Endothelial cell of umbilical vein (primary cell): ENCODE measurements at regions not wholly inside any gene's neighbourhood (a gene's known extent, or its start where the extent isn't known, plus 50 kb on each side); places are given as distances from the start of the nearest gene placed in this dataset.

Experiments used
- EZH2 ChIP-seq: IDR thresholded peaks from 2 replicates; pipeline ENCODE4 v1.6.1; 2012; ENCODE audit warnings: borderline replicate concordance, low read depth, mild to moderate bottlenecking, moderate library complexity, low read length, inconsistent platforms; ENCODE audit not compliant: severe bottlenecking
- FOS ChIP-seq: IDR thresholded peaks from 2 replicates; pipeline ENCODE4 v1.6.1; 2011; ENCODE audit warnings: mild to moderate bottlenecking, low read length, moderate library complexity, borderline replicate concordance; ENCODE audit not compliant: insufficient read depth
- GATA2 ChIP-seq: IDR thresholded peaks from 2 replicates; pipeline ENCODE4 v1.7.0; 2011; ENCODE audit warnings: low read depth, mild to moderate bottlenecking, moderate library complexity, mixed read lengths, low read length; ENCODE audit not compliant: insufficient read length, insufficient read depth
- JUN ChIP-seq: IDR thresholded peaks from 2 replicates; pipeline ENCODE4 v1.6.1; 2011; ENCODE audit warnings: borderline replicate concordance, low read depth; ENCODE audit not compliant: insufficient read length, insufficient read depth
- MAX ChIP-seq: IDR thresholded peaks from 2 replicates; pipeline ENCODE4 v1.6.1; 2011; ENCODE audit not compliant: insufficient read depth, insufficient read length
- MYC ChIP-seq: IDR thresholded peaks from one replicate; pipeline ENCODE4 v1.6.1; 2011; ENCODE audit warnings: mild to moderate bottlenecking, low read depth, low read length
- POLR2A ChIP-seq: IDR thresholded peaks from 2 replicates; pipeline ENCODE4 v1.6.1; 2012; ENCODE audit warnings: low read depth, mild to moderate bottlenecking, control low read depth, low read length
- POLR2AphosphoS5 ChIP-seq: IDR thresholded peaks from 2 replicates; pipeline ENCODE4 v1.6.1; 2012; ENCODE audit warnings: low read depth, mild to moderate bottlenecking, control low read depth, low read length, moderate library complexity; ENCODE audit not compliant: insufficient read depth
- TF ChIP-seq, protein P1 (sequence below), 2 donors: IDR thresholded peaks; 1 replicate in 1 of 2; 2 replicates in 1 of 2; pipeline ENCODE4 v1.5.1; 2011; ENCODE audit warnings: low read length in 2 of 2, mild to moderate bottlenecking in 2 of 2, moderate library complexity in 2 of 2, control low read depth in 1 of 2, inconsistent platforms in 1 of 2, low read depth in 1 of 2; ENCODE audit not compliant: insufficient read depth in 1 of 2; ENCODE audit errors: extremely low read depth in 1 of 2

- TF ChIP-seq MAX (no peak), EZH2 (no peak), POLR2AphosphoS5 (no peak), POLR2A (no peak), MYC (no peak), GATA2 (no peak), FOS (no peak), JUN (no peak)
- TF ChIP-seq, protein P1, sequence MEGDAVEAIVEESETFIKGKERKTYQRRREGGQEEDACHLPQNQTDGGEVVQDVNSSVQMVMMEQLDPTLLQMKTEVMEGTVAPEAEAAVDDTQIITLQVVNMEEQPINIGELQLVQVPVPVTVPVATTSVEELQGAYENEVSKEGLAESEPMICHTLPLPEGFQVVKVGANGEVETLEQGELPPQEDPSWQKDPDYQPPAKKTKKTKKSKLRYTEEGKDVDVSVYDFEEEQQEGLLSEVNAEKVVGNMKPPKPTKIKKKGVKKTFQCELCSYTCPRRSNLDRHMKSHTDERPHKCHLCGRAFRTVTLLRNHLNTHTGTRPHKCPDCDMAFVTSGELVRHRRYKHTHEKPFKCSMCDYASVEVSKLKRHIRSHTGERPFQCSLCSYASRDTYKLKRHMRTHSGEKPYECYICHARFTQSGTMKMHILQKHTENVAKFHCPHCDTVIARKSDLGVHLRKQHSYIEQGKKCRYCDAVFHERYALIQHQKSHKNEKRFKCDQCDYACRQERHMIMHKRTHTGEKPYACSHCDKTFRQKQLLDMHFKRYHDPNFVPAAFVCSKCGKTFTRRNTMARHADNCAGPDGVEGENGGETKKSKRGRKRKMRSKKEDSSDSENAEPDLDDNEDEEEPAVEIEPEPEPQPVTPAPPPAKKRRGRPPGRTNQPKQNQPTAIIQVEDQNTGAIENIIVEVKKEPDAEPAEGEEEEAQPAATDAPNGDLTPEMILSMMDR (IDR thresholded peaks at IDR 0.05; ENCODE audit: extremely low read depth in 1 of 2, insufficient read depth in 1 of 2, low read depth in 1 of 2, low read length in 2 of 2) = no peak
These were observed 1957.9 kb downstream of the SUCLG1 start for GRCh38 chr2:82501217-82501616.
